Liver (tissue), 8 donors: ENCODE measurements at regions not wholly inside any gene's neighbourhood (a gene's known extent, or its start where the extent isn't known, plus 50 kb on each side); places are given as distances from the start of the nearest gene placed in this dataset.

ENCODE experiments used
- DNase-seq: peaks from one replicate; pipeline ENCODE4 v3.0.0-alpha.2; 2017; ENCODE audit warnings: low spot score
- H3K27ac ChIP-seq, 2 donors: one replicate each; pipeline ENCODE4 v1.7.0; 2013; ENCODE audit warnings: inconsistent platforms in 2 of 2, low read length in 2 of 2, control low read depth in 1 of 2, low read depth in 1 of 2, mild to moderate bottlenecking in 1 of 2
- H3K27me3 ChIP-seq, 4 donors: one replicate each; pipeline versions ENCODE4 v1.6.1 to v1.7.0; 2013; ENCODE audit warnings: low read length in 3 of 4, inconsistent platforms in 1 of 4, mild to moderate bottlenecking in 1 of 4, moderate library complexity in 1 of 4; ENCODE audit not compliant: control insufficient read depth in 4 of 4, insufficient read depth in 4 of 4
- H3K36me3 ChIP-seq, 4 donors: one replicate each; pipeline versions ENCODE4 v1.6.1 to v1.7.0; 2013; ENCODE audit warnings: low read length in 3 of 4, mild to moderate bottlenecking in 3 of 4, low read depth in 1 of 4, moderate library complexity in 1 of 4; ENCODE audit not compliant: control insufficient read depth in 4 of 4, insufficient read depth in 3 of 4
- H3K4me1 ChIP-seq, 4 donors: one replicate each; pipeline versions ENCODE4 v1.6.1 to v1.7.0; 2013; ENCODE audit warnings: low read length in 3 of 4, mild to moderate bottlenecking in 3 of 4, moderate library complexity in 1 of 4; ENCODE audit not compliant: control insufficient read depth in 4 of 4, insufficient read depth in 4 of 4
- H3K4me3 ChIP-seq, 3 donors: one replicate each; pipeline versions ENCODE4 v1.6.1 to v1.7.0; 2013; ENCODE audit warnings: low read length in 3 of 3, control low read depth in 1 of 3, low read depth in 1 of 3, mild to moderate bottlenecking in 1 of 3
- H3K9ac ChIP-seq, 2 donors: one replicate each; pipeline ENCODE4 v1.7.0; 2013; ENCODE audit warnings: low read length in 2 of 2, mild to moderate bottlenecking in 2 of 2, moderate library complexity in 2 of 2, control low read depth in 1 of 2, low read depth in 1 of 2
- H3K9me3 ChIP-seq, 4 donors: one replicate each; pipeline versions ENCODE4 v1.6.1 to v1.7.0; 2013; ENCODE audit warnings: low read length in 3 of 4; ENCODE audit not compliant: control insufficient read depth in 4 of 4
- EGR1 ChIP-seq, 2 donors: IDR thresholded peaks; 2 replicates each; pipeline ENCODE4 v1.6.1; 2016 to 2018; ENCODE audit warnings: antibody characterized with exemption in 2 of 2, low read depth in 2 of 2
- FOXA1 ChIP-seq: IDR thresholded peaks from 2 replicates; pipeline ENCODE4 v1.6.1; 2016; ENCODE audit warnings: antibody characterized with exemption
- FOXA2 ChIP-seq: IDR thresholded peaks from 2 replicates; pipeline ENCODE4 v1.6.1; 2016; ENCODE audit warnings: antibody characterized with exemption
- GABPA ChIP-seq, 2 donors: IDR thresholded peaks in 1 of 2; conservative IDR thresholded peaks in 1 of 2; 2 replicates each; pipeline ENCODE4 v1.6.1; 2016; ENCODE audit warnings: antibody characterized with exemption in 2 of 2, mild to moderate bottlenecking in 1 of 2, moderate library complexity in 1 of 2
- HNF4A ChIP-seq, 2 donors: conservative IDR thresholded peaks; 2 replicates each; pipeline ENCODE4 v1.6.1; 2016; ENCODE audit warnings: antibody characterized with exemption in 2 of 2, mild to moderate bottlenecking in 2 of 2
- JUND ChIP-seq, 2 donors: IDR thresholded peaks; 2 replicates each; pipeline ENCODE4 v1.6.1; 2016; ENCODE audit warnings: antibody characterized with exemption in 2 of 2
- NR2F2 ChIP-seq: IDR thresholded peaks from 2 replicates; pipeline ENCODE4 v1.6.1; 2016; ENCODE audit warnings: antibody characterized with exemption
- RAD21 ChIP-seq, 2 donors: IDR thresholded peaks; 2 replicates each; pipeline ENCODE4 v1.6.1; 2016; ENCODE audit warnings: antibody characterized with exemption in 2 of 2, mild to moderate bottlenecking in 2 of 2
- RXRA ChIP-seq, 2 donors: IDR thresholded peaks; 2 replicates each; pipeline ENCODE4 v1.6.1; 2017 to 2018; ENCODE audit warnings: antibody characterized with exemption in 2 of 2, mild to moderate bottlenecking in 1 of 2
- SP1 ChIP-seq: IDR thresholded peaks from 2 replicates; pipeline ENCODE4 v1.6.1; 2018; ENCODE audit warnings: antibody characterized with exemption, mild to moderate bottlenecking
- TAF1 ChIP-seq: conservative IDR thresholded peaks from 2 replicates; pipeline ENCODE4 v1.6.1; 2016; ENCODE audit warnings: antibody characterized with exemption, mild to moderate bottlenecking
- YY1 ChIP-seq: IDR thresholded peaks from 2 replicates; pipeline ENCODE4 v1.6.1; 2016; ENCODE audit warnings: antibody characterized with exemption, mild to moderate bottlenecking
- WGBS: extraction: QIAGEN DNeasy Blood & Tissue Kit; methylation state at CpG from one replicate; pipeline ENCODE4 v1.1.7; 2013; 5-methylcytosine and 5-hydroxymethylcytosine counted together
- TF ChIP-seq, protein P1 (sequence below): fragments of 150-350 bp; IDR thresholded peaks from 2 replicates; pipeline ENCODE4 v1.5.1; 2017; ENCODE audit warnings: improper control_type of control experiment, low read depth, low read length; ENCODE audit not compliant: missing input control
- TF ChIP-seq, protein P2 (sequence below): IDR thresholded peaks from 2 replicates; pipeline ENCODE4 v1.6.1; 2016; ENCODE audit warnings: antibody characterized with exemption
- TF ChIP-seq, protein P3 (sequence below): IDR thresholded peaks from 2 replicates; pipeline ENCODE4 v1.6.1; 2016; ENCODE audit warnings: antibody characterized with exemption, mild to moderate bottlenecking
- TF ChIP-seq, protein P4 (sequence below): IDR thresholded peaks from 2 replicates; pipeline ENCODE4 v1.6.1; 2016; ENCODE audit warnings: antibody characterized with exemption
- TF ChIP-seq, protein P5 (sequence below): IDR thresholded peaks from 2 replicates; pipeline ENCODE4 v1.6.1; 2016; ENCODE audit warnings: antibody characterized with exemption
- donor health status: healthy.
- donor health status: healthy.
- donor health status: healthy.
- donor health status: healthy.
- donor health status: healthy.

DNA sequence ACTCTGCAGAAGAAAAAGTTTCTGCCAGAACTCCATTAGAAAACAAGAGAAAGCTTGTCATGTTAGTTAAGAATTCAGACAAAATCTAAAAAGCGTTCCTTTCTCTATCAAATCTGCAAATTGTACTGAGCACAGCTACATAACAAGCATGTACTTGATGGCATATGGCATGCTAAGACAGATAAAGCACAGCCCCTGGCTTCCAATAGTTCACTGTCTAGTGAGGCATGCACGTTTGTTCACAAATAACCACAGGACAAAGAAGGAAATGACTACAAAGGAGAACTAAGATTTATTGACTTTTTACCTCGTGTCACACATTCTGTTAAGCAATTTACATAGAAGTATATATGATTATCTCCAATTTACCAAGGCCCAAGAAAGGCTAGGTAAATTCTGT is 518.2 kb upstream of the TLE4 start:
- Histone ChIP-seq H3K4me1 (no peaks in the 10 kb centered on the region), H3K4me3 (no peak overlapping the region), H3K36me3 (no peaks in the 10 kb centered on the region), H3K9me3 (no peaks in the 10 kb centered on the region), H3K9ac (no peak overlapping the region), H3K27ac (no peak overlapping the region), H3K27me3 (no peaks in the 10 kb centered on the region)
- no peak for TF ChIP-seq FOXA1
- no peak for TF ChIP-seq SP1
- no peak for TF ChIP-seq RAD21 (IDR thresholded peaks at IDR 0.05)
- TF ChIP-seq, protein P1, sequence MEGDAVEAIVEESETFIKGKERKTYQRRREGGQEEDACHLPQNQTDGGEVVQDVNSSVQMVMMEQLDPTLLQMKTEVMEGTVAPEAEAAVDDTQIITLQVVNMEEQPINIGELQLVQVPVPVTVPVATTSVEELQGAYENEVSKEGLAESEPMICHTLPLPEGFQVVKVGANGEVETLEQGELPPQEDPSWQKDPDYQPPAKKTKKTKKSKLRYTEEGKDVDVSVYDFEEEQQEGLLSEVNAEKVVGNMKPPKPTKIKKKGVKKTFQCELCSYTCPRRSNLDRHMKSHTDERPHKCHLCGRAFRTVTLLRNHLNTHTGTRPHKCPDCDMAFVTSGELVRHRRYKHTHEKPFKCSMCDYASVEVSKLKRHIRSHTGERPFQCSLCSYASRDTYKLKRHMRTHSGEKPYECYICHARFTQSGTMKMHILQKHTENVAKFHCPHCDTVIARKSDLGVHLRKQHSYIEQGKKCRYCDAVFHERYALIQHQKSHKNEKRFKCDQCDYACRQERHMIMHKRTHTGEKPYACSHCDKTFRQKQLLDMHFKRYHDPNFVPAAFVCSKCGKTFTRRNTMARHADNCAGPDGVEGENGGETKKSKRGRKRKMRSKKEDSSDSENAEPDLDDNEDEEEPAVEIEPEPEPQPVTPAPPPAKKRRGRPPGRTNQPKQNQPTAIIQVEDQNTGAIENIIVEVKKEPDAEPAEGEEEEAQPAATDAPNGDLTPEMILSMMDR: no peak
- TF ChIP-seq GABPA (IDR thresholded peaks at IDR 0.05 in 1 of 2, conservative IDR thresholded peaks at IDR 0.05 in 1 of 2): no peak
- no peak for TF ChIP-seq NR2F2
- TF ChIP-seq TAF1: no peak
- TF ChIP-seq HNF4A (conservative IDR thresholded peaks at IDR 0.05): no peak
- TF ChIP-seq EGR1 (IDR thresholded peaks at IDR 0.05; ENCODE audit: low read depth in 2 of 2): no peak
- TF ChIP-seq FOXA2: no peak
- TF ChIP-seq, protein P2, sequence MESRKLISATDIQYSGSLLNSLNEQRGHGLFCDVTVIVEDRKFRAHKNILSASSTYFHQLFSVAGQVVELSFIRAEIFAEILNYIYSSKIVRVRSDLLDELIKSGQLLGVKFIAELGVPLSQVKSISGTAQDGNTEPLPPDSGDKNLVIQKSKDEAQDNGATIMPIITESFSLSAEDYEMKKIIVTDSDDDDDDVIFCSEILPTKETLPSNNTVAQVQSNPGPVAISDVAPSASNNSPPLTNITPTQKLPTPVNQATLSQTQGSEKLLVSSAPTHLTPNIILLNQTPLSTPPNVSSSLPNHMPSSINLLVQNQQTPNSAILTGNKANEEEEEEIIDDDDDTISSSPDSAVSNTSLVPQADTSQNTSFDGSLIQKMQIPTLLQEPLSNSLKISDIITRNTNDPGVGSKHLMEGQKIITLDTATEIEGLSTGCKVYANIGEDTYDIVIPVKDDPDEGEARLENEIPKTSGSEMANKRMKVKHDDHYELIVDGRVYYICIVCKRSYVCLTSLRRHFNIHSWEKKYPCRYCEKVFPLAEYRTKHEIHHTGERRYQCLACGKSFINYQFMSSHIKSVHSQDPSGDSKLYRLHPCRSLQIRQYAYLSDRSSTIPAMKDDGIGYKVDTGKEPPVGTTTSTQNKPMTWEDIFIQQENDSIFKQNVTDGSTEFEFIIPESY: no peak
- TF ChIP-seq JUND (IDR thresholded peaks at IDR 0.05): no peak
- TF ChIP-seq YY1: no peak
- TF ChIP-seq, protein P3, sequence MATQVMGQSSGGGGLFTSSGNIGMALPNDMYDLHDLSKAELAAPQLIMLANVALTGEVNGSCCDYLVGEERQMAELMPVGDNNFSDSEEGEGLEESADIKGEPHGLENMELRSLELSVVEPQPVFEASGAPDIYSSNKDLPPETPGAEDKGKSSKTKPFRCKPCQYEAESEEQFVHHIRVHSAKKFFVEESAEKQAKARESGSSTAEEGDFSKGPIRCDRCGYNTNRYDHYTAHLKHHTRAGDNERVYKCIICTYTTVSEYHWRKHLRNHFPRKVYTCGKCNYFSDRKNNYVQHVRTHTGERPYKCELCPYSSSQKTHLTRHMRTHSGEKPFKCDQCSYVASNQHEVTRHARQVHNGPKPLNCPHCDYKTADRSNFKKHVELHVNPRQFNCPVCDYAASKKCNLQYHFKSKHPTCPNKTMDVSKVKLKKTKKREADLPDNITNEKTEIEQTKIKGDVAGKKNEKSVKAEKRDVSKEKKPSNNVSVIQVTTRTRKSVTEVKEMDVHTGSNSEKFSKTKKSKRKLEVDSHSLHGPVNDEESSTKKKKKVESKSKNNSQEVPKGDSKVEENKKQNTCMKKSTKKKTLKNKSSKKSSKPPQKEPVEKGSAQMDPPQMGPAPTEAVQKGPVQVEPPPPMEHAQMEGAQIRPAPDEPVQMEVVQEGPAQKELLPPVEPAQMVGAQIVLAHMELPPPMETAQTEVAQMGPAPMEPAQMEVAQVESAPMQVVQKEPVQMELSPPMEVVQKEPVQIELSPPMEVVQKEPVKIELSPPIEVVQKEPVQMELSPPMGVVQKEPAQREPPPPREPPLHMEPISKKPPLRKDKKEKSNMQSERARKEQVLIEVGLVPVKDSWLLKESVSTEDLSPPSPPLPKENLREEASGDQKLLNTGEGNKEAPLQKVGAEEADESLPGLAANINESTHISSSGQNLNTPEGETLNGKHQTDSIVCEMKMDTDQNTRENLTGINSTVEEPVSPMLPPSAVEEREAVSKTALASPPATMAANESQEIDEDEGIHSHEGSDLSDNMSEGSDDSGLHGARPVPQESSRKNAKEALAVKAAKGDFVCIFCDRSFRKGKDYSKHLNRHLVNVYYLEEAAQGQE: no peak
- TF ChIP-seq, protein P4, sequence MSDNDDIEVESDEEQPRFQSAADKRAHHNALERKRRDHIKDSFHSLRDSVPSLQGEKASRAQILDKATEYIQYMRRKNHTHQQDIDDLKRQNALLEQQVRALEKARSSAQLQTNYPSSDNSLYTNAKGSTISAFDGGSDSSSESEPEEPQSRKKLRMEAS: no peak
- TF ChIP-seq RXRA (IDR thresholded peaks at IDR 0.05): no peak
- TF ChIP-seq, protein P5, sequence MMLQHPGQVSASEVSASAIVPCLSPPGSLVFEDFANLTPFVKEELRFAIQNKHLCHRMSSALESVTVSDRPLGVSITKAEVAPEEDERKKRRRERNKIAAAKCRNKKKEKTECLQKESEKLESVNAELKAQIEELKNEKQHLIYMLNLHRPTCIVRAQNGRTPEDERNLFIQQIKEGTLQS: no peak
- WGBS: 46% methylated on average over 3 of the region's 3 CpGs
- DNase-seq: no peak

DNA sequence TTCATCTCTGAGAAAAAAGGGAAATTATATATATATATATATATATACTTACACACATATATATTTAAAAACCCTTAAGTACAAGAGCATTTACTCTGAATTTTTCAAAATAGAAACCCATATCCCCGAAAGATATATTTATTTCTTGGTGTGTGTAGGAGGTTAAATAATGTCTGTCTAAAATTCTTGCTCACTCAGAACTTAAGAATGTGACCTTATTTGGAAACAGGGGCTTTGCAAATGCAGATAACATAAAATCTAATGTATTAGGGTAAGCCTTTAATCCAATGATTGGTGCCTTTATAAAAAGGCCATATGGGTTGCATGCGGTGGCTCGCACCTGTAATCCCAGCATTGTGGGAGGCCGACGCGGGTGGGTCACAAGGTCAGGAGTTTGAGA is 517.3 kb upstream of the TLE4 start:
- 91% methylated on average over 6 of the region's 6 CpGs for WGBS

More for the DNA sequence above, 517.3 kb upstream of the TLE4 start:
- H3K4me1 ChIP-seq: no peaks in the 10 kb centered on the region
- no peak overlapping the region for H3K9ac ChIP-seq
- no peaks in the 10 kb centered on the region for H3K27me3 ChIP-seq
- no peak for TF ChIP-seq RXRA (IDR thresholded peaks at IDR 0.05)
- TF ChIP-seq, protein P4: no peak
- no peak for TF ChIP-seq SP1
- TF ChIP-seq FOXA2: no peak
- no peak for TF ChIP-seq JUND (IDR thresholded peaks at IDR 0.05)
- TF ChIP-seq, protein P2: no peak
- no peak for TF ChIP-seq NR2F2
- TF ChIP-seq, protein P5: no peak
- no peak for TF ChIP-seq EGR1 (IDR thresholded peaks at IDR 0.05; ENCODE audit: low read depth in 2 of 2)
- TF ChIP-seq TAF1: no peak
- no peak for TF ChIP-seq GABPA (IDR thresholded peaks at IDR 0.05 in 1 of 2, conservative IDR thresholded peaks at IDR 0.05 in 1 of 2)
- no peak for TF ChIP-seq YY1
- H3K36me3 ChIP-seq: no peaks in the 10 kb centered on the region
- no peak overlapping the region for H3K27ac ChIP-seq
- no peak for DNase-seq
- H3K4me3 ChIP-seq: no peak overlapping the region
- no peaks in the 10 kb centered on the region for H3K9me3 ChIP-seq
